SK-N-SH (cell line): ENCODE measurements at regions not wholly inside any gene's neighbourhood (a gene's known extent, or its start where the extent isn't known, plus 50 kb on each side); places are given as distances from the start of the nearest gene placed in this dataset.

ENCODE experiments used
- CTCF ChIA-PET: fragments of 300-600, 350-600 bp; formaldehyde crosslinking; extraction: SDS; loops from one replicate; lab custom pipeline; 2021; lab: Yijun Ruan, JAX
- POLR2A ChIA-PET: fragments of 350-600 bp; sonication (Branson Sonifier 250); formaldehyde crosslinking; extraction: SDS; loops from one replicate; lab custom pipeline; 2020; ENCODE audit warnings: antibody characterized with exemption, inconsistent platforms; lab: Yijun Ruan, JAX
- DNase-seq: peaks from one replicate; pipeline ENCODE4 v3.0.0; 2012
- H2AFZ ChIP-seq: fragments of 200-600 bp; sonication (generic); 2 replicates; pipeline ENCODE4 v1.8.1; 2016; ENCODE audit warnings: antibody characterized with exemption, mild to moderate bottlenecking, low read depth
- H3F3A ChIP-seq: fragments of 200-600 bp; sonication (generic); replicated peaks from 2 replicates; pipeline ENCODE3; 2016; ENCODE audit warnings: antibody characterized with exemption, mild to moderate bottlenecking; ENCODE audit not compliant: insufficient read depth
- H3K27ac ChIP-seq, 2 experiments: fragments of 200-500 bp in 1 of 2; fragments of 200-600 bp in 1 of 2; sonication (Bioruptor generic) in 1 of 2; sonication (generic), shearing (Covaris generic) in 1 of 2; 2 replicates each; pipeline versions ENCODE4 v1.5.1 to v1.6.1; 2014 to 2016; ENCODE audit warnings: low read depth in 2 of 2, inconsistent platforms in 1 of 2, low read length in 1 of 2, mild to moderate bottlenecking in 1 of 2, mixed read lengths in 1 of 2
- H3K27me3 ChIP-seq: fragments of 200-600 bp; sonication (generic), shearing (Covaris generic); 2 replicates; pipeline ENCODE4 v1.6.1; 2016; ENCODE audit warnings: mixed run types; ENCODE audit not compliant: insufficient read depth
- H3K36me3 ChIP-seq, 2 experiments: fragments of 200-500 bp in 1 of 2; fragments of 200-600 bp in 1 of 2; sonication (Bioruptor generic) in 1 of 2; sonication (generic) in 1 of 2; replicated peaks in 1 of 2; 2 replicates each; pipeline versions ENCODE3 to v1.5.1; 2014 to 2016; ENCODE audit warnings: low read length in 1 of 2, mild to moderate bottlenecking in 1 of 2; ENCODE audit not compliant: insufficient read depth in 2 of 2, control insufficient read depth in 1 of 2
- H3K4me1 ChIP-seq, 2 experiments: fragments of 200-500 bp in 1 of 2; fragments of 200-600 bp in 1 of 2; sonication (Bioruptor generic) in 1 of 2; sonication (generic), shearing (Covaris generic) in 1 of 2; 2 replicates each; pipeline versions ENCODE4 v1.5.1 to v1.6.1; 2014 to 2016; ENCODE audit warnings: low read depth in 1 of 2, low read length in 1 of 2, mixed run types in 1 of 2; ENCODE audit not compliant: insufficient read depth in 2 of 2, control insufficient read depth in 1 of 2
- H3K4me2 ChIP-seq: fragments of 200-600 bp; sonication (generic), shearing (Covaris generic); 2 replicates; pipeline ENCODE4 v1.6.1; 2017; ENCODE audit warnings: mixed run types
- H3K4me3 ChIP-seq, 2 experiments: fragments of 200-500 bp in 1 of 2; fragments of 200-600 bp in 1 of 2; sonication (Bioruptor generic) in 1 of 2; sonication (generic), shearing (Covaris generic) in 1 of 2; 2 replicates each; pipeline versions ENCODE4 v1.5.1 to v1.8.1; 2014 to 2016; ENCODE audit warnings: low read depth in 2 of 2, inconsistent platforms in 1 of 2, low read length in 1 of 2, mild to moderate bottlenecking in 1 of 2, mixed read lengths in 1 of 2, moderate library complexity in 1 of 2
- H3K79me2 ChIP-seq: fragments of 200-600 bp; sonication (generic); 2 replicates; pipeline ENCODE4 v1.8.1; 2017; ENCODE audit warnings: mild to moderate bottlenecking; ENCODE audit not compliant: insufficient read depth
- H3K9ac ChIP-seq: fragments of 200-600 bp; sonication (generic); 2 replicates; pipeline ENCODE4 v1.6.1; 2017; ENCODE audit warnings: mixed run types
- H3K9me2 ChIP-seq: fragments of 200-600 bp; sonication (generic); 2 replicates; pipeline ENCODE4 v1.6.1; 2017; ENCODE audit warnings: mixed run types
- H3K9me3 ChIP-seq: fragments of 200-600 bp; sonication (generic); 2 replicates; pipeline ENCODE4 v1.6.1; 2017; ENCODE audit warnings: mixed run types, mild to moderate bottlenecking, moderate library complexity
- H4K20me1 ChIP-seq: fragments of 200-600 bp; sonication (generic); 2 replicates; pipeline ENCODE4 v1.6.1; 2017; ENCODE audit warnings: mild to moderate bottlenecking, mixed run types; ENCODE audit not compliant: insufficient read depth
- CHD2 ChIP-seq: fragments of 150-350 bp; IDR thresholded peaks from 2 replicates; pipeline ENCODE4 v1.6.1; 2018; ENCODE audit warnings: low read length; ENCODE audit not compliant: partially characterized antibody
- ELF1 ChIP-seq: IDR thresholded peaks from 2 replicates; pipeline ENCODE4 v1.4.0; 2012
- EZH2phosphoT487 ChIP-seq: fragments of 200-600 bp; sonication (generic); IDR thresholded peaks from 2 replicates; pipeline ENCODE4 v1.6.1; 2017; ENCODE audit warnings: low read depth, mixed run types, mild to moderate bottlenecking, antibody characterized with exemption, moderate library complexity, borderline replicate concordance
- FOSL2 ChIP-seq: IDR thresholded peaks from 2 replicates; pipeline ENCODE4 v1.4.0; 2012; ENCODE audit warnings: low read depth, mild to moderate bottlenecking, moderate library complexity, borderline replicate concordance
- FOXM1 ChIP-seq: IDR thresholded peaks from 2 replicates; pipeline ENCODE4 v1.4.0; 2012; ENCODE audit warnings: low read depth, mild to moderate bottlenecking
- IRF3 ChIP-seq: fragments of 150-350 bp; IDR thresholded peaks from 2 replicates; pipeline ENCODE4 v1.6.1; 2016; ENCODE audit warnings: mild to moderate bottlenecking, low read depth, low read length
- MAX ChIP-seq: IDR thresholded peaks from 2 replicates; pipeline ENCODE4 v1.4.0; 2012; ENCODE audit warnings: low read depth
- MEF2A ChIP-seq: IDR thresholded peaks from 2 replicates; pipeline ENCODE4 v1.4.0; 2012; ENCODE audit warnings: low read depth, borderline replicate concordance
- MXI1 ChIP-seq: IDR thresholded peaks from 2 replicates; pipeline ENCODE4 v1.6.1; 2012; ENCODE audit warnings: mild to moderate bottlenecking, low read depth, low read length, improper control_type of control experiment
- NFIC ChIP-seq: IDR thresholded peaks from 2 replicates; pipeline ENCODE4 v1.4.0; 2012; ENCODE audit warnings: borderline replicate concordance
- NRF1 ChIP-seq: IDR thresholded peaks from 2 replicates; pipeline ENCODE4 v1.6.1; 2012; ENCODE audit warnings: low read depth, mild to moderate bottlenecking, low read length
- RAD21 ChIP-seq: IDR thresholded peaks from 2 replicates; pipeline ENCODE4 v1.6.1; 2012; ENCODE audit warnings: mild to moderate bottlenecking, low read length
- REST ChIP-seq: IDR thresholded peaks from 2 replicates; pipeline ENCODE4 v1.6.1; 2012; ENCODE audit warnings: mild to moderate bottlenecking, low read depth, low read length, moderate library complexity
- TAF1 ChIP-seq: IDR thresholded peaks from 2 replicates; pipeline ENCODE4 v1.6.1; 2012; ENCODE audit warnings: low read depth, mild to moderate bottlenecking, low read length, moderate library complexity, borderline replicate concordance
- USF2 ChIP-seq: fragments of 150-350 bp; IDR thresholded peaks from 2 replicates; pipeline ENCODE4 v1.6.1; 2017; ENCODE audit warnings: antibody characterized with exemption, low read length, low read depth, borderline replicate concordance
- YY1 ChIP-seq: IDR thresholded peaks from 2 replicates; pipeline ENCODE4 v1.4.0; 2012; ENCODE audit warnings: low read depth, mild to moderate bottlenecking
- WGBS: methylation state at CpG from one replicate; pipeline ENCODE4 v1.1.6; 2017; ENCODE audit warnings: low lambda C conversion rate; 5-methylcytosine and 5-hydroxymethylcytosine counted together

GRCh38 chr2:19028587-19029375 lies 329.6 kb downstream of the OSR1 start (continued):
- no peak for TF ChIP-seq REST
- TF ChIP-seq MEF2A = no peak
- no peak for TF ChIP-seq NFIC
- TF ChIP-seq FOXM1 = no peak
- no peak for TF ChIP-seq NRF1

- Histone ChIP-seq H3K27me3 (no peaks in the 10 kb centered on the region), H3K36me3 (no peaks in the 10 kb centered on the region), H3K9me3 (no peaks in the 10 kb centered on the region), H3K4me1 (no peaks in the 10 kb centered on the region), H3K4me2 (no peak overlapping the region), H3K27ac (no peak overlapping the region), H3K4me3 (no peak overlapping the region), H4K20me1 (no peaks in the 10 kb centered on the region), H3K9ac (no peak overlapping the region), H3F3A (no peaks in the 10 kb centered on the region), H3K9me2 (no peaks in the 10 kb centered on the region), H3K79me2 (no peaks in the 10 kb centered on the region), H2AFZ (no peak overlapping the region)
- no peak for DNase-seq
- ChIA-PET CTCF (no interaction called here), POLR2A (no interaction called here)
- WGBS = 89% methylated on average over 5 of the region's 5 CpGs
- TF ChIP-seq MXI1 (no peak), MAX (no peak), EZH2phosphoT487 (no peak), CHD2 (no peak), IRF3 (no peak), REST (no peak), ELF1 (no peak), FOSL2 (no peak), TAF1 (no peak), YY1 (no peak), NFIC (no peak), RAD21 (no peak), USF2 (no peak)
Observed at GRCh38 chr2:19027626-19028025, 330.8 kb downstream of the OSR1 start.
